H7 (cell line): ENCODE measurements at regions not wholly inside any gene's neighbourhood (a gene's known extent, or its start where the extent isn't known, plus 50 kb on each side); places are given as distances from the start of the nearest gene placed in this dataset.

Experiments used
- DNase-seq: peaks from one replicate; pipeline ENCODE4 v3.0.0; 2012
- H3K27me3 ChIP-seq: 2 replicates; pipeline ENCODE4 v1.6.0; 2011; ENCODE audit warnings: mild to moderate bottlenecking, low read length; ENCODE audit not compliant: control insufficient read depth, insufficient read depth
- H3K36me3 ChIP-seq: replicated peaks from 2 replicates; pipeline ENCODE4 v1.5.1; 2011; ENCODE audit warnings: low read length; ENCODE audit not compliant: control insufficient read depth, insufficient read depth
- H3K4me3 ChIP-seq: 2 replicates; pipeline ENCODE4 v1.5.1; 2011; ENCODE audit warnings: low read depth, mild to moderate bottlenecking, control low read depth, low read length, moderate library complexity; ENCODE audit not compliant: insufficient read depth

GRCh38 chr16:59168461-59169114 lies 434.5 kb upstream of the GOT2 start:
- no peak overlapping the region for H3K4me3 ChIP-seq
- no peaks in the 10 kb centered on the region for H3K27me3 ChIP-seq
- DNase-seq: no peak
- no peaks in the 10 kb centered on the region for H3K36me3 ChIP-seq

- no peak for DNase-seq
Observed at GRCh38 chr16:59164461-59164860, 430.3 kb upstream of the GOT2 start.

GRCh38 chr16:59163371-59164055 lies 429.4 kb upstream of the GOT2 start:
- no peak overlapping the region for H3K4me3 ChIP-seq
- H3K36me3 ChIP-seq: no peaks in the 10 kb centered on the region
- H3K27me3 ChIP-seq: no peaks in the 10 kb centered on the region
- DNase-seq: no peak

More at GRCh38 chr16:59164461-59164860, 430.3 kb upstream of the GOT2 start:
- Histone ChIP-seq H3K36me3 (no peaks in the 10 kb centered on the region), H3K27me3 (no peaks in the 10 kb centered on the region), H3K4me3 (no peak overlapping the region)

DNA sequence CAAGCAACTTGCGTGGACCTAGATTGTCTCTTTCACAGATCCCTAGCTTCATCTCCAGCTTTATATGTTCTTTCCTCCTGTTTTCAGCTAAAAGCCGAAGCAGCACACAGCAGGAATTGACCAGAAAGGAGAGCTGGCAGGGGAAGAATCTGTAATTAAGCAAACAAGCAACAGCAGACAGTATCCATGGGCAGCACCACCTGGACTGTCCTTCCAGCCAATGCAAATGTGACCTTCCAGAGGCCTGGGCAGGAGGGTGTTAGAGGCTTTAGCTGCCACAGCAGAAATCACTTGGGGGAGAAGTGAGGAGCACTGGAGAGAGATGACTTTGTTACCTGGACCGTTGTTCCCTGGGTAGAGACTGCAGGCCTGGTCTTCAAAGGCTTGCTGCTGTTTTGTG lies 427.6 kb upstream of the GOT2 start:
- no peak for DNase-seq
- Histone ChIP-seq H3K4me3 (no peak overlapping the region), H3K27me3 (no peaks in the 10 kb centered on the region), H3K36me3 (no peaks in the 10 kb centered on the region)

DNA sequence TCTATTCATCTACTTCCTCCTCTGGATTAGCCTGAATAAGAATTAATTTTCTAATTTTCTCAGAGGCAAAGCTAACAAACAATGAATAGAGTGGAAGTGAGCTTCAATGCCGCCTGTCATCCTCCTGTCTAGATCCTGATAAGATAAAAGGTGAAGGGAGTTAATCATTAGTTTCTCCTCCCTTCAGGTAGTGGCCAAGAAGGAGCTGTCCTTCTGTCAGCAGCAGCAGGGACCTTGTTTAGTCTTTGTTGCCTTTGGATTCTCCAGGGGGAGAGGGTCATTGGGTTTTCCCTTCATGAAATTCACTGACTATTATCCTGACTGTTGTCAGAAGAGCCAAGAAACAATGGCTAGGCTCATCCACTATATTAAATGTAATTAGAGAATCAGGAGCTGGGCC lies 420.2 kb upstream of the GOT2 start:
- no peak overlapping the region for H3K4me3 ChIP-seq
- H3K27me3 ChIP-seq: no peaks in the 10 kb centered on the region
- no peak for DNase-seq
- no peaks in the 10 kb centered on the region for H3K36me3 ChIP-seq

GRCh38 chr16:59148769-59149155 lies 414.6 kb upstream of the GOT2 start:
- DNase-seq: no peak
- Histone ChIP-seq H3K4me3 (no peak overlapping the region), H3K27me3 (no peaks in the 10 kb centered on the region), H3K36me3 (no peaks in the 10 kb centered on the region)

GRCh38 chr16:59148056-59148768 lies 414.1 kb upstream of the GOT2 start:
- no peaks in the 10 kb centered on the region for H3K36me3 ChIP-seq
- no peaks in the 10 kb centered on the region for H3K27me3 ChIP-seq
- H3K4me3 ChIP-seq: no peak overlapping the region
- no peak for DNase-seq

DNA sequence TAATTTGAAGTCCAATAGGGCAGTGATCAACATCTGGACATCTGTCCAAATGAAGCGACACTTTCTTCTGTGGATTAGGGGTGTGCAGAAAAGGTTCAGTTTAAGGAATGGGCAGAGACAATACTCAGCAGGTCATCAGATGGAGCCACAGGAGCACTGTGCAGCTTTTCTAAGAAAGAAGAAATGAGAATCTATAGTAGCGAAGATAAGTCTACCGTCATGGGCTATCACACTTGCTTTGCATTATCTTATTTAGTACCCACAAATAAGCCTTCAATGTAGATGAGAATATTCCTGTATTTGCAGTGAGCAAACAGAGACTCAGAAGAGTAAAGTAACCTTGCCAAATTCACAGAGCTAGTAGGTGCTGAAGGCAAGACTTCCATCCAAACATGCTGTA lies 412.0 kb upstream of the GOT2 start:
- Histone ChIP-seq H3K4me3 (no peak overlapping the region), H3K27me3 (no peaks in the 10 kb centered on the region), H3K36me3 (no peaks in the 10 kb centered on the region)
- DNase-seq: no peak

GRCh38 chr16:59144841-59145240 lies 410.7 kb upstream of the GOT2 start:
- H3K4me3 ChIP-seq: no peak overlapping the region
- no peak for DNase-seq
- H3K27me3 ChIP-seq: no peaks in the 10 kb centered on the region
- no peaks in the 10 kb centered on the region for H3K36me3 ChIP-seq

DNA sequence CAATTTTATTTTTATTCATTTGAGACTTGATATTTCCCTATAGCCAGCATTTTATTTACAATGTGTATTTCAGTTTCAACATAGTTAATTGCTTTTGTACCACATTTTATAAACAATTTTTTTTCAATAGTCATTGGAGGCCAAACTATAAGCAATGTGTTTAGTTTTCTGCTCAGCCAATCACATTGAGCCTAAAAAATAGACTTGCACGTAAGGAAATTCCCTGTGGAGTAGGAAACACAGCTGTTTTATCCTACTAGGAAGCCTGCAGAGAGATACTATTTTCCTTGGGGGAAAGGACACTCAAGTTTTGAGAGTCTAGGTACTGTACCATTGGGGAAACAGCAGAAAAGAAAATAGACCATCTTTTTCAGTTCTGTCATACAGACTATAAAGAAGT lies 410.2 kb upstream of the GOT2 start:
- no peaks in the 10 kb centered on the region for H3K27me3 ChIP-seq
- H3K4me3 ChIP-seq: no peak overlapping the region
- no peak for DNase-seq
- no peaks in the 10 kb centered on the region for H3K36me3 ChIP-seq

- H3K4me3 ChIP-seq: no peak overlapping the region
- H3K27me3 ChIP-seq: no peaks in the 10 kb centered on the region
- H3K36me3 ChIP-seq: no peaks in the 10 kb centered on the region
- no peak for DNase-seq
Observed at GRCh38 chr16:59126486-59126885, 392.4 kb upstream of the GOT2 start.

- H3K36me3 ChIP-seq: no peaks in the 10 kb centered on the region
- no peak overlapping the region for H3K4me3 ChIP-seq
- H3K27me3 ChIP-seq: no peaks in the 10 kb centered on the region
- DNase-seq: no peak
Observed at GRCh38 chr16:59124056-59124455, 389.9 kb upstream of the GOT2 start.

DNA sequence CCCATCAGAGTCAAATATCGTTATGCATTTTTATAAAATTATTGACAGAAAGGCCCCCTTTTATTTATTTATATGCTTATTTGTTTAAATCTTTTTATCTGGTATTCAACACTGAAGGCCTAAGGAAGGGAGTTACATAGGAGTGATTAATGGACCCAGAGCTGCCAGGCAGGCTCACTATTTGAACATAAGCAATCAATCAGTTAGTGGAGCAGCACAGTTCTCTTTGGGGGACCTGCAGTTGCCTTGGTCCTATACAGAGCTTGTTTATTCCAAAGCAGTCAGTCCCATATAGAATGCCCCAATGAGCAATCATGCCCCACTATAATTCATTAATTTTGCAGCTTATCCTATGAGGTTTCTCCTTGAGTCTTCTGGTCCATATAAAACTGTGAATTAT lies 389.4 kb upstream of the GOT2 start:
- H3K27me3 ChIP-seq: no peaks in the 10 kb centered on the region
- no peak overlapping the region for H3K4me3 ChIP-seq
- DNase-seq: no peak
- H3K36me3 ChIP-seq: no peaks in the 10 kb centered on the region

GRCh38 chr16:59122262-59122537 lies 388.1 kb upstream of the GOT2 start:
- no peak for DNase-seq
- H3K4me3 ChIP-seq: no peak overlapping the region
- no peaks in the 10 kb centered on the region for H3K27me3 ChIP-seq
- H3K36me3 ChIP-seq: no peaks in the 10 kb centered on the region

- no peak for DNase-seq
- no peaks in the 10 kb centered on the region for H3K36me3 ChIP-seq
- H3K4me3 ChIP-seq: no peak overlapping the region
- H3K27me3 ChIP-seq: no peaks in the 10 kb centered on the region
Observed at GRCh38 chr16:59121411-59122261, 387.5 kb upstream of the GOT2 start.
